CD4-positive, alpha-beta T cell treated with Interleukin-2 at 100 ng/mL for 4 hours (primary cell): ENCODE measurements at regions not wholly inside any gene's neighbourhood (a gene's known extent, or its start where the extent isn't known, plus 50 kb on each side); places are given as distances from the start of the nearest gene placed in this dataset.

Experiments
- DNase-seq: peaks from one replicate; pipeline ENCODE4 v3.0.0-alpha.2; 2020; ENCODE audit warnings: low spot score

GRCh38 chr5:74576941-74577456 is 63.5 kb downstream of the ENC1 start:
- peak; percentile 40 for DNase-seq

GRCh38 chr5:74575741-74576538 is 64.6 kb downstream of the ENC1 start:
- DNase-seq, result peak; percentile 42

GRCh38 chr5:74570250-74570649 is 70.3 kb downstream of the ENC1 start:
- DNase-seq, result no peak

- DNase-seq, result no peak
Measured at GRCh38 chr5:74567411-74567995, 73.0 kb downstream of the ENC1 start.

- DNase-seq, result no peak
Measured at GRCh38 chr5:74562122-74562521, 78.4 kb downstream of the ENC1 start.

- DNase-seq, result no peak
Measured at GRCh38 chr5:74560245-74560644, 80.3 kb downstream of the ENC1 start.

- DNase-seq, result no peak
Measured at GRCh38 chr5:74556631-74557595, 83.6 kb downstream of the ENC1 start.

GRCh38 chr5:74556006-74556405 is 84.5 kb downstream of the ENC1 start:
- no peak for DNase-seq

- no peak for DNase-seq
Measured at GRCh38 chr5:74552101-74552500, 88.4 kb downstream of the ENC1 start.

- no peak for DNase-seq
Measured at GRCh38 chr5:74550927-74551326, 89.6 kb downstream of the ENC1 start.

GRCh38 chr5:74549384-74549783 is 91.1 kb downstream of the ENC1 start:
- no peak for DNase-seq

- DNase-seq, result no peak
Measured at GRCh38 chr5:74546796-74547195, 93.7 kb downstream of the ENC1 start.

GRCh38 chr5:74544811-74545210 is 95.7 kb downstream of the ENC1 start:
- no peak for DNase-seq

- no peak for DNase-seq
Measured at GRCh38 chr5:74543162-74543995, 97.1 kb downstream of the ENC1 start.

GRCh38 chr5:74542482-74542881 is 98.0 kb downstream of the ENC1 start:
- no peak for DNase-seq

- no peak for DNase-seq
Measured at GRCh38 chr5:74541381-74541781, 99.1 kb downstream of the ENC1 start.

GRCh38 chr5:74540622-74541021 is 99.9 kb downstream of the ENC1 start:
- no peak for DNase-seq

- DNase-seq, result no peak
Measured at GRCh38 chr5:74539986-74540385, 100.5 kb downstream of the ENC1 start.

GRCh38 chr5:74538206-74538661 is 102.3 kb downstream of the ENC1 start:
- DNase-seq, result no peak

- DNase-seq, result no peak
Measured at GRCh38 chr5:74536658-74537057, 103.9 kb downstream of the ENC1 start.

GRCh38 chr5:74535926-74536325 is 104.6 kb downstream of the ENC1 start:
- no peak for DNase-seq
